Kidney (tissue), 13 donors: ENCODE measurements at regions not wholly inside any gene's neighbourhood (a gene's known extent, or its start where the extent isn't known, plus 50 kb on each side); places are given as distances from the start of the nearest gene placed in this dataset.

Experiments
- DNase-seq, 5 donors: peaks; one replicate each; pipeline ENCODE4 v3.0.0-alpha.2; 2013 to 2020
- FAIRE-seq: peaks from 2 replicates; lab custom pipeline; 2012; peaks lifted over from hg19 to GRCh38; lab: Jason Lieb, UNC
- H3K27ac ChIP-seq, 2 donors: one replicate each; pipeline ENCODE4 v1.7.0; 2013; ENCODE audit warnings: low read depth in 2 of 2, low read length in 2 of 2, inconsistent platforms in 1 of 2
- H3K27me3 ChIP-seq: one replicate; pipeline ENCODE4 v1.7.1; 2013; ENCODE audit warnings: low read length, inconsistent platforms; ENCODE audit not compliant: control insufficient read depth, insufficient read depth
- H3K36me3 ChIP-seq, 3 donors: one replicate each; pipeline versions ENCODE4 v1.7.0 to v1.7.1; 2013; ENCODE audit warnings: low read length in 3 of 3, control low read depth in 1 of 3, inconsistent platforms in 1 of 3; ENCODE audit not compliant: insufficient read depth in 3 of 3, control insufficient read depth in 2 of 3
- H3K4me1 ChIP-seq, 3 donors: one replicate each; pipeline versions ENCODE4 v1.7.0 to v1.7.1; 2013; ENCODE audit warnings: low read length in 3 of 3, inconsistent platforms in 1 of 3, low read depth in 1 of 3; ENCODE audit not compliant: control insufficient read depth in 2 of 3, insufficient read depth in 2 of 3
- H3K4me3 ChIP-seq, 3 donors: one replicate each; pipeline versions ENCODE4 v1.7.0 to v1.8.1; 2013; ENCODE audit warnings: low read length in 3 of 3, control low read depth in 1 of 3, inconsistent platforms in 1 of 3
- H3K9ac ChIP-seq, 3 donors: one replicate each; pipeline versions ENCODE4 v1.7.0 to v1.7.1; 2013; ENCODE audit warnings: low read length in 3 of 3, control low read depth in 1 of 3, inconsistent platforms in 1 of 3
- H3K9me3 ChIP-seq, 3 donors: one replicate each; pipeline versions ENCODE4 v1.7.0 to v1.7.1; 2013; ENCODE audit warnings: low read length in 3 of 3, control low read depth in 1 of 3, inconsistent platforms in 1 of 3; ENCODE audit not compliant: control insufficient read depth in 2 of 3, insufficient read depth in 1 of 3
- intact Hi-C: fragments of 100-400 bp; cut with DNase I; formaldehyde crosslinking; loops from one replicate; pipeline ENCODE4 v1.11.1; 2022
- TF ChIP-seq, protein P1 (sequence below): IDR thresholded peaks from 3 replicates; pipeline ENCODE4 v1.5.1; 2012; ENCODE audit warnings: mild to moderate bottlenecking, moderate library complexity, borderline replicate concordance; ENCODE audit not compliant: insufficient read depth; ENCODE audit errors: extremely low read depth
- donor health status: control.
- donor health status: control.
- donor health status: control.
- donor health status: control.
- donor health status: control.
- donor health status: DM: yes; HTN: yes; CAD: no.
- donor health status: Normal renal cell carcinoma (clear cell type).

DNA sequence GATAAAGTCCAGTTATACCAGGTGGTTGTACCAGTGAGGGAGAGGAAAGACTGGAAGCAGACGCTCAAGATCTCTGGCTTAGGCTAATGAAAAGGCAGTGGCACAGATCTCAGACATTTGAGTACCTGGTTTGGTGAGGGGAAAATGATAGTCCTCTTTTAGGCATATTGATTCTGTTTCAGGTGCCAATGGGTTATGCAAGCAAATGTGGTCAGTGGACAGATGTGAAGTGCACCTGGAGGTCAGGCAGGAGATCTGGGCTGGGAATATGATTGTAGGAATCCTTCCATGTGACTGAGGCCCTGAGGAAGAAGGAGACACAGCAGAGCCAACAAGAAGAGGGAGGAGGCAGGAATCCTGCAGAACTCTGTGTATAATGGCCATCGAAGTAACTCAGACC lies 63.7 kb upstream of the SMARCA2 start:
- DNase-seq: no peak
- TF ChIP-seq, protein P1, sequence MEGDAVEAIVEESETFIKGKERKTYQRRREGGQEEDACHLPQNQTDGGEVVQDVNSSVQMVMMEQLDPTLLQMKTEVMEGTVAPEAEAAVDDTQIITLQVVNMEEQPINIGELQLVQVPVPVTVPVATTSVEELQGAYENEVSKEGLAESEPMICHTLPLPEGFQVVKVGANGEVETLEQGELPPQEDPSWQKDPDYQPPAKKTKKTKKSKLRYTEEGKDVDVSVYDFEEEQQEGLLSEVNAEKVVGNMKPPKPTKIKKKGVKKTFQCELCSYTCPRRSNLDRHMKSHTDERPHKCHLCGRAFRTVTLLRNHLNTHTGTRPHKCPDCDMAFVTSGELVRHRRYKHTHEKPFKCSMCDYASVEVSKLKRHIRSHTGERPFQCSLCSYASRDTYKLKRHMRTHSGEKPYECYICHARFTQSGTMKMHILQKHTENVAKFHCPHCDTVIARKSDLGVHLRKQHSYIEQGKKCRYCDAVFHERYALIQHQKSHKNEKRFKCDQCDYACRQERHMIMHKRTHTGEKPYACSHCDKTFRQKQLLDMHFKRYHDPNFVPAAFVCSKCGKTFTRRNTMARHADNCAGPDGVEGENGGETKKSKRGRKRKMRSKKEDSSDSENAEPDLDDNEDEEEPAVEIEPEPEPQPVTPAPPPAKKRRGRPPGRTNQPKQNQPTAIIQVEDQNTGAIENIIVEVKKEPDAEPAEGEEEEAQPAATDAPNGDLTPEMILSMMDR: no peak
- FAIRE-seq: no peak
- H3K4me3 ChIP-seq: no peak overlapping the region
- H3K36me3 ChIP-seq: no peaks in the 10 kb centered on the region
- H3K4me1 ChIP-seq: no peaks in the 10 kb centered on the region
- intact Hi-C loops: no loop called here
- no peaks in the 10 kb centered on the region for H3K27me3 ChIP-seq
- H3K27ac ChIP-seq: no peak overlapping the region
- H3K9ac ChIP-seq: no peak overlapping the region
- no peaks in the 10 kb centered on the region for H3K9me3 ChIP-seq

DNA sequence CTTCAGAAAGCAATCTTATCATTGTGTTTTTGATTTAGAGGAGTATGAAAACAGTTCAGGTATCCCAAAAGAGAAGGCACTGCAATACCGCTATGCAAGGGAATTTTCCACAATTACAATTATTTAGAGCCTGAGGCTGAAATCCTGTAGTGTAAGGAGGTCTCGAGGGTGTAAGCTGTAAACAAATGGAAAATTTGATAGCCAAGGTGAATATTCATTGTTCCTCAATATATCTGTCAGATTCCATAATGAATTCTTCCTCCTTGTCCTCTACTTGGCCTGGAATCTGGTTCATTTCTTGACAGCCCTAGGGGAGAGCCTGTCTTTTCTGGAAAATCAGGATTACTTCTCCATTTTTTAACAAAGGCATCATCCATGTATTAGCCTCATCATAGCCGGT lies 63.1 kb upstream of the SMARCA2 start:
- H3K27me3 ChIP-seq: no peaks in the 10 kb centered on the region
- no peaks in the 10 kb centered on the region for H3K4me1 ChIP-seq
- DNase-seq (no peak), FAIRE-seq (no peak)
- H3K36me3 ChIP-seq: no peaks in the 10 kb centered on the region
- H3K9me3 ChIP-seq: no peaks in the 10 kb centered on the region
- TF ChIP-seq, protein P1: no peak
- H3K4me3 ChIP-seq: no peak overlapping the region
- intact Hi-C loops: no loop called here
- H3K27ac ChIP-seq: no peak overlapping the region
- no peak overlapping the region for H3K9ac ChIP-seq

DNA sequence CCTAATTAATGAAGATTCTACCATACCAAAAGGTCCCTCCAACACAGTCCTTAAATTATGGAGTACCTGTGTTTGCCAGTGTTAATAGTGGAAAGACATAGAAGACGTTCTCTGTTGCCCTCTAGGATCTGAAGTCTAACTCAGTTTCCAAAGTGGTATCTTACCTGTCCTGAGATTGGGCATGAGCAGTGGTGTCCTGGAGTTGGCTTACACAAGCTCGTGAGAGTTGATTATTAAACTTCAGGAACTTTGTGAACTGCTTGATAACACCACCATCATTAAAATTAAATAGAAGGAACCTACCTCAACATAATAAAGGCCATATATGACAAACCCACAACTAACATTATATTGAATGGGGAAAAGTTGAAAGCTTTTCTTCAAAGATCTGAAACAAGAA lies 60.9 kb upstream of the SMARCA2 start:
- FAIRE-seq: no peak
- TF ChIP-seq, protein P1: no peak
- no peak overlapping the region for H3K4me3 ChIP-seq

DNA sequence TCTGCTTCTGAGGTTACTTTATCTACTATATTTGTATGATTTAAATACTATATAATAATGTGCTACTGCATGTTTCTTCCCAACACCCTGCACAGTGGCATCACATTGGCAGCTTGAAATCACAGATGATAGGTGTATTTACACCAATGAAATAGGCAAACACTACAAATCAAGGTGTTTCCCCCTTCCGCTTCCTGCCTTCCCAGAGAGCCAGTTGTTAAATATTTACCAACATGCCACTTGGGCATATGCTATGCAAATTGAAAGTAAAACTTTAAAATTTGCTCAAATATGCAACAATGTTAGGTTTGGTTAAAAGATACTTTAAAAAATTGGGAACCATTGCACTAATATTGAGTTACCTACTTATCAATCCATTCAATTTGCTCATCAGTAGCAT lies 58.2 kb upstream of the SMARCA2 start:
- no peak overlapping the region for H3K27ac ChIP-seq
- FAIRE-seq (no peak), DNase-seq (no peak)
- no peaks in the 10 kb centered on the region for H3K4me1 ChIP-seq
- no peak overlapping the region for H3K4me3 ChIP-seq
- no peak overlapping the region for H3K9ac ChIP-seq
- H3K27me3 ChIP-seq: no peaks in the 10 kb centered on the region
- H3K36me3 ChIP-seq: no peaks in the 10 kb centered on the region
- intact Hi-C loops: no loop called here
- TF ChIP-seq, protein P1: no peak
- no peaks in the 10 kb centered on the region for H3K9me3 ChIP-seq

More for the DNA sequence above, 60.9 kb upstream of the SMARCA2 start:
- Histone ChIP-seq H3K27ac (no peak overlapping the region), H3K36me3 (no peaks in the 10 kb centered on the region), H3K9ac (no peak overlapping the region), H3K4me1 (no peaks in the 10 kb centered on the region), H3K9me3 (no peaks in the 10 kb centered on the region), H3K27me3 (no peaks in the 10 kb centered on the region)
- no peak for DNase-seq
- intact Hi-C loops: no loop called here
